Amniotic epithelial cell (primary cell): ENCODE measurements at regions not wholly inside any gene's neighbourhood (a gene's known extent, or its start where the extent isn't known, plus 50 kb on each side); places are given as distances from the start of the nearest gene placed in this dataset.

Source experiments
- DNase-seq: peaks from one replicate; pipeline ENCODE4 v3.0.0-alpha.2; 2010; ENCODE audit warnings: low read depth

- no peak for DNase-seq
Observed at GRCh38 chr14:94922595-94923239, 152.8 kb upstream of the GSC start.

- no peak for DNase-seq
Observed at GRCh38 chr14:94921882-94922585, 152.1 kb upstream of the GSC start.

- no peak for DNase-seq
Observed at GRCh38 chr14:94921456-94921855, 151.5 kb upstream of the GSC start.

- DNase-seq, result no peak
Observed at GRCh38 chr14:94919896-94920295, 150.0 kb upstream of the GSC start.

GRCh38 chr14:94918896-94919295 lies 149.0 kb upstream of the GSC start:
- no peak for DNase-seq

GRCh38 chr14:94917041-94917600 lies 147.2 kb upstream of the GSC start:
- DNase-seq, result no peak

- DNase-seq, result no peak
Observed at GRCh38 chr14:94914191-94914590, 144.3 kb upstream of the GSC start.

- DNase-seq, result no peak
Observed at GRCh38 chr14:94907626-94908261, 137.8 kb upstream of the GSC start.

GRCh38 chr14:94906991-94907587 lies 137.2 kb upstream of the GSC start:
- no peak for DNase-seq

GRCh38 chr14:94906577-94906976 lies 136.7 kb upstream of the GSC start:
- no peak for DNase-seq

- no peak for DNase-seq
Observed at GRCh38 chr14:94904636-94905035, 134.7 kb upstream of the GSC start.

- DNase-seq, result no peak
Observed at GRCh38 chr14:94903883-94904282, 134.0 kb upstream of the GSC start.

GRCh38 chr14:94903338-94903737 lies 133.4 kb upstream of the GSC start:
- no peak for DNase-seq

- no peak for DNase-seq
Observed at GRCh38 chr14:94897561-94897960, 127.6 kb upstream of the GSC start.

- no peak for DNase-seq
Observed at GRCh38 chr14:94897082-94897481, 127.2 kb upstream of the GSC start.

GRCh38 chr14:94893411-94894160 lies 123.7 kb upstream of the GSC start:
- DNase-seq, result no peak

GRCh38 chr14:94890785-94891184 lies 120.9 kb upstream of the GSC start:
- DNase-seq, result no peak

- DNase-seq, result no peak
Observed at GRCh38 chr14:94889520-94890312, 119.8 kb upstream of the GSC start.

GRCh38 chr14:94888121-94888520 lies 118.2 kb upstream of the GSC start:
- DNase-seq, result no peak

- no peak for DNase-seq
Observed at GRCh38 chr14:94887591-94887990, 117.7 kb upstream of the GSC start.

- no peak for DNase-seq
Observed at GRCh38 chr14:94886931-94887330, 117.0 kb upstream of the GSC start.
